VCaP (cell line): ENCODE measurements at regions not wholly inside any gene's neighbourhood (a gene's known extent, or its start where the extent isn't known, plus 50 kb on each side); places are given as distances from the start of the nearest gene placed in this dataset.
A peak's percentile ranks its signal among the peaks of the same experiment; 100 is the strongest.

Experiments used
- H3K27ac ChIP-seq: fragments of 450-650 bp; 2 replicates; pipeline ENCODE4 v1.5.1; 2017
- TF ChIP-seq, protein P1 (sequence below): fragments of 450-650 bp; conservative IDR thresholded peaks from 2 replicates; pipeline ENCODE4 v1.5.1; 2017; ENCODE audit warnings: mild to moderate bottlenecking, moderate library complexity

DNA sequence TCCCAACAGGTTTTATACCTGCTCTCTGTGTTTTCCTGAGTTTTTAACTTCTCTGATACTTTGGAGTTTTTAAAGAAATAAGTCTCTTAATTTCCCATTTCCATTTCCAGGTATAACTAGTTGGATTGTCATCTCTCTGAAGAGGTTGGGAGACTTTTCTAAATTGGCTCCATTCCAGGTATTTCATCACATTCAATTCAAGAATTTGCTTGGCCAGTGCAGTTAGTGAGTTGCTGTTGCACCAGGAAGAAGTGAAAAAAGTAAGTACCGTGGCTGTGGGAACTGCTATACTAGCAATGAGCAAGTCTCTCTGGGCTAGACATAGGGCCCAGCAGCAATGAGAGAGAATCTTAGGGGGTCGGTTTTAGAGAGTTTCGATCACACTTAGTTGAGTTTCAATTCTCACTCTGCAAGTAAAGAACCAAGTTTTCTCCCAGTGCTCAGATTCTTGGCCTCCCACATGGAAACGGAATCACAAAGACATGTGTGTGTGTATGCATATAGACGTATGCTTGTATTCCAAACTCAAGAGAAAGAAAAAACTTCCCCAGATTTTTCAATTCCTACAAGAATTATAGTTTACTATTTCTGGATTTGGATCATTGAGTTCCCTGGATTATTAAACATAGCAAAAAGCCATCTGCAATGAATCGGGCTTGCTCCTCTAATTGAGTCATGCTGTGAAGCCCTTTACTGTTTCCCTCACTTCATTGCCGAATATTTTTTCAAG lies 894.4 kb downstream of the BCL11A start:
- TF ChIP-seq, protein P1, sequence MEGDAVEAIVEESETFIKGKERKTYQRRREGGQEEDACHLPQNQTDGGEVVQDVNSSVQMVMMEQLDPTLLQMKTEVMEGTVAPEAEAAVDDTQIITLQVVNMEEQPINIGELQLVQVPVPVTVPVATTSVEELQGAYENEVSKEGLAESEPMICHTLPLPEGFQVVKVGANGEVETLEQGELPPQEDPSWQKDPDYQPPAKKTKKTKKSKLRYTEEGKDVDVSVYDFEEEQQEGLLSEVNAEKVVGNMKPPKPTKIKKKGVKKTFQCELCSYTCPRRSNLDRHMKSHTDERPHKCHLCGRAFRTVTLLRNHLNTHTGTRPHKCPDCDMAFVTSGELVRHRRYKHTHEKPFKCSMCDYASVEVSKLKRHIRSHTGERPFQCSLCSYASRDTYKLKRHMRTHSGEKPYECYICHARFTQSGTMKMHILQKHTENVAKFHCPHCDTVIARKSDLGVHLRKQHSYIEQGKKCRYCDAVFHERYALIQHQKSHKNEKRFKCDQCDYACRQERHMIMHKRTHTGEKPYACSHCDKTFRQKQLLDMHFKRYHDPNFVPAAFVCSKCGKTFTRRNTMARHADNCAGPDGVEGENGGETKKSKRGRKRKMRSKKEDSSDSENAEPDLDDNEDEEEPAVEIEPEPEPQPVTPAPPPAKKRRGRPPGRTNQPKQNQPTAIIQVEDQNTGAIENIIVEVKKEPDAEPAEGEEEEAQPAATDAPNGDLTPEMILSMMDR: no peak
- no peak overlapping the region for H3K27ac ChIP-seq

DNA sequence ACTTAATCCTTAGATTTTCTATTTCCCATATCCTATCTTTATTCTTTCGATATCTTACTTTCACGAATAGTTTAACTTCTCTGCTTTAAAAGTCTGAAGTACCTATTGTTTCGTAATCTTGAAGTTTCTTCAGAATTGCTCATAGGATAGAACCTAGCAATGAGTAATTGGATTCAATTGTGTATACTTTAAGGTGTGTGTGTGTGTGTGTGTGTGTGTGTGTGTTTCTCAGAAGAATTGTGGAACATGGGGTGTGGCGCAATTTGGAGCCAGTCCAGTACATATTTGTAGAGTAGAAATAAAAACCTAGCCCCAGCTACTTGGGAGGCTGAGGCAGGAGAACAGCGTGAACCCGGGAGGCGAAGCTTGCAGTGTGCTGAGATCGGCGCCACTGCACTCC lies 897.6 kb downstream of the BCL11A start:
- no peak overlapping the region for H3K27ac ChIP-seq
- TF ChIP-seq, protein P1: no peak

DNA sequence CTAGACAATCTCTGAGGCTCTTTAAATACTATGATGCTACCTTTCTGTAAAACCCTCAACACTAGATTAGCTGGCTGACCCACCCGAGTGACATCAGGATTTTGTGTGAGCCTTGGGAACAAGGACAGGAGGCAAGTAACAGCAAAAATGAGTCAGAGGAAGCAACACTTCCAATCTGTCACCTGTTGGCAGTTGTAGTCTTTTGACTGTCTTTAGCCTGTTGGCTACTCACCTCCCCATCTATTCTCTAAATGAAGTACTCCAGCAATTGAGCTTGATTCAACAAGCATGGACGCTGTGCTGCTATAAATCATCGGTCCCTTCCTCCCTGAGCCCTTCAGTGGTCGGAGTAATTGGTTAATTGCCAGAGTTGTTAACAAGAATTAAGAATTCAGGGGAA lies 898.7 kb downstream of the BCL11A start:
- TF ChIP-seq, protein P1: no peak
- H3K27ac ChIP-seq: no peak overlapping the region

DNA sequence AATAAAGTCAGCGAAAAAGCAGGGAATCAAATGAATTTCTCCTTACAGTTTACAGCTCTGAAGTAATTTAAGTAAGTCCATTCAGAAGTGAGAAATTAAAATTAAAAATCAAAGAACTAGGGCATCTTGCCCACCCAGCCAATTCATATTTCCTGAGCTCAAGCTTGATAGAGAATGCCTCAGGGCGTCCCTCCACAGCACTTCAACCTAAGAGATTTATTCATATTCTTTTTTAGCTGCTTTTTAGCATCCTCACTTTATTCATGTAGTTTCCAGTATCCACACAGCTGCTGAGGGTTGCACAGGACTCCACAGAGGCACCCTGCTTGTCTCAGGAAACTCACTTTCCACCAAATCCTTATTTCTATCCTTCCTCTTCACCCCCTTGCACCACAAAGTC lies 900.3 kb downstream of the BCL11A start:
- TF ChIP-seq, protein P1: no peak
- H3K27ac ChIP-seq: no peak overlapping the region

DNA sequence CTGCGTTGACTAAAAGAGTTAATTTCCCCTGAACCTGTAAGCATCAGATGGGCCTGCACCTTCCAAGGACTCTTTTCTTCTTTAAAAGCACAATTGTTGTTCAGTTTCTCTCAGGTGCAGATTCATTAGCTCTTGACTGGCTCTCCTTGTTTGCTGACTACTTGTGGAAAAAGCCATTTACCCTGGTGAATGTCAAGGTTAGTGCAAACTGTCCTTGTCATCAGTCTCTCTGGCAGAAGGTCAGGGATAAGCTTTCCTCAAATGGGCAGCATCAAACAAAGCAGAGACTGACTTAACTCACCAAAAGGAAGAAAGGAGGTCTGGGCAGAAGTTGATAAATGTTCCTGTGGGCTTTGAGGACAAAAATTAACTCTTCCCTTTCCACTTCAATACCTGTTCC lies 922.7 kb downstream of the BCL11A start:
- TF ChIP-seq, protein P1: no peak

DNA sequence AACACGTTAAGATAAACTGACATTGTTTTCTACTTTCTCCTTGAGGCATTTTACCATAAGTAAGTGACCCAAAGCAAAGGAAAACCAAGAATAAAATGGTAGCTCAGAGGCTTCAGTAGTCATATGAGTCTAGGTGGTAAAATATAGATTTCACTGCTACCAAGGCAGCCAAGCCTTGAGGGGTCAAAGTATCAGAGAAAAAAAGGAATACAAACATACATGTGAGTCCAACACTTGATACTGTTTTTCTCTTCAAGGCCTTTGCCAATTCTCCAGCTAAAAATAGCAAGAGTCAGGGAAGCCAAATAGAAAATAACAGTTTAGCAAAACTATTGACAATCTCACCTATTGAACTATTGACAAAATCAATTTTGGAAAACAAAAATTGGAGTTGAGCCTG lies 925.9 kb downstream of the BCL11A start:
- no peak overlapping the region for H3K27ac ChIP-seq
- TF ChIP-seq, protein P1: no peak

More for the DNA sequence above, 922.7 kb downstream of the BCL11A start:
- no peak overlapping the region for H3K27ac ChIP-seq

DNA sequence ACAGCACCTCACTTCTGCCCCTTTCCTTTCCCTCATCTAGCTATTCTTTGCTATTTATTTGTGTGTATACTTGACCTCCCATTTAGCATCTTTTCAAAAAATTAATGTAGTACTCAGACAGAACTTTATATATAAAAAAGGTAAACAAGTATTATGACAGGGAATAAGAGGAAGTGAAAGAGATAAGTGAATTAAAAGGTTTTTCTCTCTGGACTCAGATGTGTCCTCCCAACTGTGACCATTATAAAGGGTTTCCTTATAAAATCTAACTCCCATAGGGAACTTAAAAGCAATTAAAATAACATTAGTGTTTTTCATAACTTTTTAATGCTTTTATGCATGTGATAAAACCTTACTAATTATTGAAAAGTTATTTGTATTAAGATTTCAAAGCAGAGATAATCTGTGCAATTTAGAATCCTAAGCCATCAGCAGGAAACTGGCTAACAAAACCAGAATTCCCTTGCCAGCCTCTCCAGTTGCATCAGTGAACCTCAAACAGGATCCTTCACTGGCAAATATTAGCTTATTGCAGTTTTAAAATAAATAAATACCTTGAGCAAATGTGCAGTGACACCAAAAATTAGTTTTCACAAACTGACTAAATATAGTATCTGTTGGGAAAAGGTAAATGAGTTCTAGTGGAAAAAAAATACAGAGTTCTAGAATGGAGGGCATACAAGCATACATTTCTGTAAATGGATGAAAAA lies 930.7 kb downstream of the BCL11A start:
- H3K27ac ChIP-seq: peak overlapping the region; percentile 56
- TF ChIP-seq, protein P1: no peak
